GM19328 (cell line): ENCODE measurements at regions not wholly inside any gene's neighbourhood (a gene's known extent, or its start where the extent isn't known, plus 50 kb on each side); places are given as distances from the start of the nearest gene placed in this dataset.
"Not testable (repeated sequence)": the region's sequence is repeated elsewhere in the genome, so short reads cannot be mapped to it uniquely, and the experiment has no call there.

Source experiments
- ATAC-seq: cut with Tn5 transposase; IDR thresholded peaks from one replicate; pipeline ENCODE4 v1.9.1; 2021; ENCODE audit warnings: mild to moderate bottlenecking, moderate library complexity; ENCODE audit not compliant: unreplicated experiment

- ATAC-seq, result no peak
These were observed 59.6 kb upstream of the MAN2A1 start for GRCh38 chr5:109630093-109630492.

DNA sequence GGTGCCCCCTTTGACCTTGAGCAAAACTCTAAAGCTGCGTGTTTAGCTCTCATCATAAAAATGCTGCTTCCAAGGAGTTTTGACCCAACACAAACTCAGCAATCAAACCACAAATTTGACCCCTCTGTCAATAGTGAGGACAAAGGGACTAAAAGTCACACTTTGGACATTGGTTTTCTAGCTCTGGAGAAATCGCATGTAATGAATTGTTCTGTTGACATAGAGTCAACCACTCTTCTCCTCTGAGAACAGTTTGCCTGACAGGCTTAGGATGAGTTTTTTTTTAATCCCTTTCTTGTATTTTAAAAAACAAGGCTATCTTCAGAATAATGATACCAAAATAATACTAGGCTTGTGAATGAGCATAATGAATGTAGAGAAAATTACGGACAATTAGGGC is 61.1 kb upstream of the MAN2A1 start:
- ATAC-seq, result no peak

DNA sequence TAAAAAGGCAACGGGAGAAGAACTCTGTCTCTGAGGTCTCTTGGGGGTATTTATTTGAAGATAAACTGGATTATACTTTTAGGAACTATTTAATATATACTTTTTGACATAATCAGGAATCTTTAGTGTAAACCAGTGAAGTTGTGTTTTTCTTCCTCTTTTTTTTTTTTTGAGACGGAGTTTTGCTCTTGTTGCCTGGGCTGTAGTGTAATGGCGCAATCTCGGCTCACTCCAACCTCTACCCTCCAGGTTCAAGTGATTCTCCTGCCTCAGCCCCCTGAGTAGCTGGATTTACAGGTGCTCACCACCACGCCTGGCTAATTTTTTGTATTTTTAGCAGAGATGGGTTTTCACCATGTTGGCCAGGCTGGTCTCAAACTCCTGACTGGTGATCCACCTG is 68.5 kb upstream of the MAN2A1 start:
- not testable (repeated sequence) for ATAC-seq

DNA sequence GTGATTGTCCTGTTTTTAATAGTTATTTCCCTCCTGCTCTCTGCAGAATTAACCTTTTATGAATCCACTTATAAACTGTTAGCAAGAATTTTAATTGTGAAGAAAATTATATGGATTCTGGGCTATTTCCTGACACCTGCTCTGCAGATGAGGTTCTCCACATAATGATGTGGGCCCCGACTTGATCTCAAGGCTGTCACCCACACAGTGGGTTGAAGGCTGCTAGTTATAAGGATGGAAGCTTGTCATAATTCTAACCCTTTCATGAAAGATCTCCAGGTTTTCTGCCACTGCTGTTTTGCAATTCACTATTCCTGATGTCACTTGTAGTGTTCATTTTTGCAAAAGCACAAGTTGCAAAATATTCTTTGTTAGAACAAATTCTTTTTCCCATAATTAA is 69.1 kb upstream of the MAN2A1 start:
- no peak for ATAC-seq

DNA sequence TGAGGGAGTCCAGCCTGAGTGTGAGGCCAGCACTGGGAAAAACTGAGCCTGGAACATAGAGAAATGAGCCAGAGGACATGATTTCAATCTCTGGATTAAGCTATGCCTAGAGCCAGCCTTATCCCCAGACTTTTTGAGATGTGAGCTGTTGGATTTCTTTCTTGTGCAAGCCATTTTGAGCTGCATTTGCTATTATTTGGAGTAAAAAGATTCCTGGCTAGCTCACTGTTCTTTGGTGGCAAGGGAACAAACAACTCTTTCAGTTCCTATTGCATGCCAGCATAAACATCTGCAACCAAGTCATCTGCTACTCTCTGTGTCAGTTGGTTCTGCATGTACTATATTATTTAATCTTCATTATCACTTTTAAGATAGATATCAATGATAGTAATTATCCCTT is 70.1 kb upstream of the MAN2A1 start:
- ATAC-seq, result no peak

DNA sequence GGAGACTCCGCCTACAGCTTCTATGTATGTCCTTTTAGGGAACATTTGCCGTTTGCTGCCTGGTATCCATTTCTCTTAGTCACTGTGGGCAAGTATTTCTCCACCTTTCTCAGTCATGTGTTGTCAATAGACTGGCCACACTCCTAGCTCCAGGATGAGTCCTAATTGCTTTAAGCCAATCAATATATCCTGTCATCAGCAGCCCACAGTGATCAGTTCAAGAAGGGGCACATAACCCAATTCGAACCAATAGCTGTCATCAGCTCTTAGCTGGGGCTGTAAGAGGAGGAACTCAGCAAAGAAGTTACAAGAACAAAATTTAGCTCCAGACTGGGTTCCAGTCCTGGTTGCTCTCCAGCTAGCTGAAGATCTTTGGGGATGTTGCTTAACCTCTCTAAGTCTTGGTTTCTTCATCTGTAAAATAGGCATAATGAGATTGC is 70.7 kb upstream of the MAN2A1 start:
- no peak for ATAC-seq

DNA sequence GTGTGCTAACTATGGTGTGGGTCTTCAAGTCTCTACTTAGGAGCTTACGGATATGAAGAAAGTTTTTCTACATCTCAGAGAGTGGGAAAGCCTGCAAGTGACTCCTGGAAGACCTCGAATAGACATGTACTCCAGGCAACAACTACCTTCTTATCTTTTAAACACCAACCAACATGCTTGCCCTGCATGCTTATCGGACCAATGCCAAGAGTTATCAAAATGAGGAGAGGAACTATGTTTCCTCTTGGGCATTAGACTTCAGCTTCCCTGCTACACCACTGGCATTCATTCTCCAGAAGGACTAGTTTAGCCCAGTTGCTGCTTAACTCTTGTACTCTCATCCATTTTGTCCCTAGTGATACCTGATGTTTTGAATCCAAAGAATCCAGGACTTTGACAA is 74.7 kb upstream of the MAN2A1 start:
- ATAC-seq, result no peak

GRCh38 chr5:109614301-109614700 is 75.4 kb upstream of the MAN2A1 start:
- no peak for ATAC-seq

GRCh38 chr5:109612278-109612905 is 77.3 kb upstream of the MAN2A1 start:
- ATAC-seq, result no peak

DNA sequence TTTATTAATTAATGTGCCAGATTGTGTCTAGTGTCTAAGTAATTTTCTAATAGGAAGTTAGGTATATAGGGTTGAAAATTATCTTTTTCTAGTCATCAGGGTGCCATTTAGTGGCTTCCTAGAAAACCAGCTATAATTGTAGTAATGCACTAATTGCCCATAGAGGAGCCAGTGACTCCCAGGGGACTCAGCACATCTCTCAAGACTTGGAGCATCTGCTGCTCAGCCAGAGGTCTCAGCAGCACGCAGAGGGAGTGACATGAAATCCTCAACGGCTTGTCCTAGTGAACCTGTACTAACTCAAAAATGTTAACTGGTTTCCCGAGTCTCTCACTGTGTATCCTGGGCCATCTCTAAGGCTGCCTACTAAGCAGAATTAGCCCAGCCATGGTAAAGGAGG is 78.2 kb upstream of the MAN2A1 start:
- ATAC-seq, result no peak

GRCh38 chr5:109611061-109611460 is 78.7 kb upstream of the MAN2A1 start:
- ATAC-seq, result no peak

DNA sequence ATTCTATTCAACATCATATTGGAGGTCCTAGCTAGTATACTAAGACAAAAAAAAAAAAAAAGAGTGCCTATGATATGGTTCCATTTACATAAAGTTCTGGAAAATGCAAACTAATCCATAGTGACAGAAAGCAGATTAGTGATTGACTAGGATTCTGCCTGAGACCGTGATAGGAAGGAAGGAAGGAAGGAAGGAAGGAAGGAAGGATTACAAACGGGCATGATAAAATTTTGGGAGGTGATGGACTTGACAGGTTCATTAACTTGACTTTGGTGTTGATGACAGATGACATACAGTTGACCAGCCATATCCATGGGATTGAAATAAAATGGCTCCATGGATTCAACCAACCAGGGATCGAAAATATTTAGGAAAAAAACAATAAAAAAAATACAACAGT is 79.1 kb upstream of the MAN2A1 start:
- no peak for ATAC-seq

- no peak for ATAC-seq
These were observed 84.5 kb upstream of the MAN2A1 start for GRCh38 chr5:109605207-109605730.

GRCh38 chr5:109604758-109605157 is 85.0 kb upstream of the MAN2A1 start:
- ATAC-seq, result no peak

DNA sequence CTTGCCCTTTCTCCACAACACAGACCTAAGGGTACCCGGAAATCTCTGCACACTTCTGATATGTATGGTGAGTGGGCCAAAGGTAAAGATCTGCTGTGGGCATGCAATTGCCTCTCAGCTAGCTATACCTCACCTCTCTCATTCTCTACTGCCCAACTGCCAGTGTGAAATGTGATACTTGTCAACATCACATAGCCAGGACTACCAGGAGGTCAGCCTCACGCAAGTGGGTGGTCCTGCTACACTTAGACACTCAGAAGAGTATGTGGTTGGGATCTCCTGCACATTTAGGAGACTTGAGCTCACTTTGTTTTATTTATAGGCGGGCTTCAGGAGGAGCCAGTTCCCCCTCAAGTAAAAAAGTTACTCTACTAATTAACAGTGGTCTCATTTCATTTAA is 88.0 kb upstream of the MAN2A1 start:
- ATAC-seq, result no peak

DNA sequence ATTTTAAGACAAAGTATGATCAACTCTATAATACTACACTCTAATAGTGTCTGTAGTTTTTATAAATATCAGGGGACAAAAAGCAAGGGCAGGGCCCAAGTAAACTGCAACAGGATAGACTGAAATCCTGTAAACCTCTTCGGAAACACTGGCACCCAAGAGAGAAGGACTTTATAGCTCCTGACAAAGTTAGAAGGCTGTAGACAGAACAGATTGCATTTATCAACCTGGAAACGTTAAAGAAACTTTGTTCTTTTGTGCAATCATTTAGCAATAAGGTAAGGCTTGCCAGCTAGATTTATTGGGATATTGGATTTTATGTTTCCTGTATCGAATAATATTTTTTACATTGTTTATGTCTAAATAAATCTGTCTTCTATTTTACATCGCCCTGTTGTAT is 91.8 kb upstream of the MAN2A1 start:
- ATAC-seq, result no peak

DNA sequence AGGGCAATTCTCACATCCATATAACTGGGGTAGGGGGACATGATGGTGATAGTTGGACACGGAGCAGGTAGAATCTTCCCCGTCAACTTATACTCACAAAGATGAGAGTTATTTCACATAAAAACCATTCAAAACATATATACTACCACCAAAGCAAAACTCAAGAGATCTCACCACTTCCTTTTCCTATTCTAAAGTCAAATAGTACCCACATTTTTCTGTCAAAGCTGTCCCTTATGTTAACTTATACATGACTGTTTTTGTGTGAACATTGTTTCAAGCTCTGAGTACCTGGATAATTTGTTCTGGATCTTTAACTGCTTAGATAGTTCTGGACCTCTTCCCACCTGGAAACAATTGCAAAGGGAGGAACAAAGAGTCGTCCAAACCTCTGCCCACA is 95.5 kb upstream of the MAN2A1 start:
- no peak for ATAC-seq

DNA sequence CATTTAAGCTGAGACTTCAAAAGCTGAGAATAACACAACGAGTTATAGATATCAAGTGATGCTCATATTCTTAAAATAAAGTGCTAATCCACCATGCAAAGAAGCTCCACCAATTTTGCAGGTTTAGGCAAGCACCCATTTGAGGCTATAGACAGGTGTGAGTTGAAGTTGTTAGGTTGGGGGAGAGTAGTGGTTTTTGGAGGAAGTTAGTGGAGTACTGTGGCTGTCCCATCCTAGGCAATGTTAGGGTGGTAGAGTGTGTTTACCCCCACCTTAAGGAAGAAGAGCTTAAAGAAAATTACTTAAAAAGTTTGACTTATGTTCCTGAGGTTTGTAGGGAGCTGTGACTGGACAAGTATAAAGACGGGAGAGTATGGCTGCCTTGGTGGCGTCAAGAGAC is 98.9 kb upstream of the MAN2A1 start:
- no peak for ATAC-seq

DNA sequence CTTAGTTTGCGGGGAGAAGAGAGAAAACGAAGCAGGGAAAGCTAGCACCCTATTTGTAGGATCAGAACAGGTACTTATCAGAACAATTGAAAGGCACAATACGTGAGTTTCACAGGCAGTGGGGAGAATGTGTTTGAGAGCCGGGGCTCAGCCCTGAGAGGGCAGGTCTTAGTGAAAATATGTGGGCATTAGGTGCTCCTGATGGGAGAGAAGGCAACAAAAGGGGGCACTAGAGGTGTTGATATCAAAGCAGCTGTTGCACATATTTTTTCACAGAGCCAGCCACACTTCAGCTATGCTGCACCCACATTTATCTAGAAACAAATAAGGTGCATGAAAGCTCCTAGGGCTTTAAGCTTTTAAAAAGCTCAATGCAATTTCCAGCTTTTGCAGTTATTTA is 99.7 kb upstream of the MAN2A1 start:
- ATAC-seq, result no peak

GRCh38 chr5:109589239-109589638 is 100.5 kb upstream of the MAN2A1 start:
- ATAC-seq, result no peak

- no peak for ATAC-seq
These were observed 101.3 kb upstream of the MAN2A1 start for GRCh38 chr5:109588281-109589035.

DNA sequence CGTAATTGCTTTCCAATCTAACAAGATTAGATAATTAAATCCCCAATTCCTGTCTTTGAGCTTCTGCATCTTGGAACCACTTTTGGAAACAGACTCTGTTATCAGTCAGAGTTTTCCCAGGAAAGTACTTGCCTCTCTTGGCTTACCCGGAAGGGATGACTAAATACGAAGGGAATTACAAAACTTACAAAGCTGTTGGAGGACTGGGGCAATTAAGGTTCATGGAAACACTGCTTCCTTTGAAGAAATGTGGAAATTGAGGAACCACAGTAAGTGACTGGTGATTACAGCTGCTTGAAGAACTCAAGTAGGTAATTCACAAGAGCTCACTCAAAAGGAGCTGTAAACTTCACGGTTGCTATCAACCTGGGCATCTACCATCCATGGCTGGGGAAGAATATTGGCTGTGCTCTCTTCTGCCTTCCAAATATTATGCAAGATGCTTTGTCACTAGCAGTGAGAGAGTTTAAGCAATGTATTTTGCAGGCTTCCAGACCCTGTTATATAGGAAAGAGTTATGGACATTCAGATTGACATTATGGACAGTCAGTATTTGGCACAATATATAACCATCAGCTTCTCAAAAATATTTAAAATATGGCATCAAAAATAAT is 104.6 kb upstream of the MAN2A1 start:
- ATAC-seq, result no peak
